Prostate gland (tissue), 2 donors: ENCODE measurements at regions not wholly inside any gene's neighbourhood (a gene's known extent, or its start where the extent isn't known, plus 50 kb on each side); places are given as distances from the start of the nearest gene placed in this dataset.

Source experiments
- CTCF ChIP-seq, 4 experiments: fragments of 200-600 bp in 2 of 4; fragments of 450-650 bp in 2 of 4; sonication (generic) in 2 of 4; IDR thresholded peaks; 1 replicate in 3 of 4; 2 replicates in 1 of 4; pipeline ENCODE4 v1.5.1; 2016 to 2019; ENCODE audit warnings: antibody characterized with exemption in 4 of 4, mild to moderate bottlenecking in 2 of 4, moderate library complexity in 2 of 4
- POLR2A ChIP-seq: fragments of 450-650 bp; IDR thresholded peaks from one replicate; pipeline ENCODE4 v1.6.1; 2016; ENCODE audit warnings: antibody characterized with exemption, mild to moderate bottlenecking
- POLR2AphosphoS5 ChIP-seq: sonication (generic); formaldehyde crosslinking; IDR thresholded peaks from one replicate; pipeline ENCODE4 v1.6.1; 2017; ENCODE audit warnings: antibody characterized with exemption

- no peak for TF ChIP-seq CTCF (IDR thresholded peaks at IDR 0.05)
- TF ChIP-seq POLR2A: no peak
- TF ChIP-seq POLR2AphosphoS5: no peak
Measured at GRCh38 chr6:145199961-145200360, 535.4 kb downstream of the EPM2A start.
